ENCODE measurements at regions not wholly inside any gene's neighbourhood (a gene's known extent, or its start where the extent isn't known, plus 50 kb on each side); places are given as distances from the start of the nearest gene placed in this dataset.

- TF ChIP-seq CTCF (IDR thresholded peaks at IDR 0.05; ENCODE audit: borderline replicate concordance, insufficient read depth, low read depth, low read length) = no peak
Measured at GRCh38 chr11:76730887-76731565, 52.1 kb upstream of the TSKU start.

GRCh38 chr11:76732643-76733042, 50.5 kb upstream of the TSKU start:
- TF ChIP-seq CTCF (IDR thresholded peaks at IDR 0.05; ENCODE audit: borderline replicate concordance, insufficient read depth, low read depth, low read length) = no peak
- no peak overlapping the region for H3K4me3 ChIP-seq (ENCODE audit: low read depth, low read length)

More at GRCh38 chr11:76730887-76731565, 52.1 kb upstream of the TSKU start:
- no peak overlapping the region for H3K4me3 ChIP-seq (ENCODE audit: low read depth, low read length)

All from GM12875 (cell line).